Activated CD8-positive, alpha-beta T cell treated with anti-CD3 and anti-CD28 coated beads for 36 hours (primary cell): ENCODE measurements at regions not wholly inside any gene's neighbourhood (a gene's known extent, or its start where the extent isn't known, plus 50 kb on each side); places are given as distances from the start of the nearest gene placed in this dataset.

ENCODE experiments used
- ATAC-seq: fragments of 200-7000 bp; cut with Tn5 transposase; one replicate; pipeline ENCODE4 v1.10.0; 2021; ENCODE audit warnings: mild to moderate bottlenecking, moderate library complexity
- CTCF ChIA-PET: fragments of 350-600 bp; sonication (Branson Sonifier 250); formaldehyde crosslinking; loops from one replicate; lab custom pipeline; 2021; ENCODE audit warnings: antibody characterized with exemption; lab: Charles Lee
- POLR2A ChIA-PET: fragments of 350-600 bp; sonication (Branson Sonifier 250); formaldehyde crosslinking; loops from one replicate; lab custom pipeline; 2021; ENCODE audit warnings: antibody characterized with exemption; lab: Charles Lee
- DNase-seq: peaks from one replicate; pipeline ENCODE4 v3.0.0-alpha.2; 2020
- H3K27ac Mint-ChIP-seq: one replicate; pipeline ENCODE4 v1.8.0; 2021; ENCODE audit warnings: mild to moderate bottlenecking, mixed read lengths
- H3K27me3 Mint-ChIP-seq: one replicate; pipeline ENCODE4 v1.8.0; 2021; ENCODE audit warnings: mixed read lengths
- H3K36me3 Mint-ChIP-seq: one replicate; pipeline ENCODE4 v1.8.0; 2021; ENCODE audit warnings: low read depth, mixed read lengths
- H3K4me1 Mint-ChIP-seq: one replicate; pipeline ENCODE4 v1.8.0; 2021; ENCODE audit warnings: low read depth, mixed read lengths
- H3K4me3 Mint-ChIP-seq: one replicate; pipeline ENCODE4 v1.8.0; 2021; ENCODE audit warnings: mild to moderate bottlenecking, moderate library complexity, mixed read lengths
- H3K9me3 Mint-ChIP-seq: one replicate; pipeline ENCODE4 v1.8.0; 2021; ENCODE audit warnings: mixed read lengths
- CTCF ChIP-seq: fragments of 200-600 bp; IDR thresholded peaks from one replicate; pipeline ENCODE4 v1.8.0; 2022; ENCODE audit warnings: antibody characterized with exemption, mild to moderate bottlenecking
- intact Hi-C: fragments of 100-400 bp; cut with micrococcal nuclease; formaldehyde crosslinking; loops from one replicate; pipeline ENCODE4 v1.10.0; 2022

- no peak for TF ChIP-seq CTCF
- no peak overlapping the region for H3K4me3 Mint-ChIP-seq
- DNase-seq (no peak), ATAC-seq (no peak)
- H3K27me3 Mint-ChIP-seq, result peaks cover 3% of the 10 kb centered on the region
- H3K27ac Mint-ChIP-seq, result no peak overlapping the region
- ChIA-PET POLR2A (no interaction called here), CTCF (no interaction called here)
- peaks cover 2% of the 10 kb centered on the region for H3K9me3 Mint-ChIP-seq
- peaks cover 3% of the 10 kb centered on the region for H3K4me1 Mint-ChIP-seq
- no peaks in the 10 kb centered on the region for H3K36me3 Mint-ChIP-seq
- intact Hi-C loops, result no loop called here
Observed at GRCh38 chr4:10856271-10856782, 171.8 kb upstream of the CLNK start.

- H3K4me1 Mint-ChIP-seq, result peaks cover 3% of the 10 kb centered on the region
- DNase-seq (no peak), ATAC-seq (no peak)
- TF ChIP-seq CTCF, result no peak
- H3K36me3 Mint-ChIP-seq, result no peaks in the 10 kb centered on the region
- intact Hi-C loops, result no loop called here
- H3K9me3 Mint-ChIP-seq, result peaks cover 2% of the 10 kb centered on the region
- ChIA-PET POLR2A (interaction anchor here (0.9 kb wide), 1 partner anchor 117 kb away, joined by 3 read pairs; no protein-coding TSS in a partner anchor), CTCF (no interaction called here)
- H3K4me3 Mint-ChIP-seq, result no peak overlapping the region
- H3K27ac Mint-ChIP-seq, result no peak overlapping the region
- peaks cover 6% of the 10 kb centered on the region for H3K27me3 Mint-ChIP-seq
Observed at GRCh38 chr4:10853196-10853595, 168.6 kb upstream of the CLNK start.

- no peak overlapping the region for H3K4me3 Mint-ChIP-seq
- TF ChIP-seq CTCF, result no peak
- no peak overlapping the region for H3K27ac Mint-ChIP-seq
- intact Hi-C loops, result no loop called here
- no peak for DNase-seq
- ATAC-seq, result no peak
- ChIA-PET POLR2A (interaction anchor here (0.6 kb wide), 1 partner anchor 1136 kb away, joined by 3 read pairs; no protein-coding TSS in a partner anchor), CTCF (no interaction called here)
- no peaks in the 10 kb centered on the region for H3K4me1 Mint-ChIP-seq
- no peaks in the 10 kb centered on the region for H3K36me3 Mint-ChIP-seq
- peaks cover 2% of the 10 kb centered on the region for H3K9me3 Mint-ChIP-seq
- no peaks in the 10 kb centered on the region for H3K27me3 Mint-ChIP-seq
Observed at GRCh38 chr4:10841697-10842096, 157.1 kb upstream of the CLNK start.

GRCh38 chr4:10837151-10837550, 152.6 kb upstream of the CLNK start:
- CTCF ChIA-PET, result no interaction called here
- no peak for TF ChIP-seq CTCF
- POLR2A ChIA-PET, result no interaction called here
- no peaks in the 10 kb centered on the region for H3K36me3 Mint-ChIP-seq
- ATAC-seq (no peak), DNase-seq (no peak)
- intact Hi-C loops, result no loop called here
- no peaks in the 10 kb centered on the region for H3K4me1 Mint-ChIP-seq
- H3K9me3 Mint-ChIP-seq, result no peaks in the 10 kb centered on the region
- no peak overlapping the region for H3K27ac Mint-ChIP-seq
- H3K4me3 Mint-ChIP-seq, result no peak overlapping the region
- no peaks in the 10 kb centered on the region for H3K27me3 Mint-ChIP-seq

- no peak for ATAC-seq
- ChIA-PET CTCF (no interaction called here), POLR2A (no interaction called here)
- no peak for TF ChIP-seq CTCF
- Mint-ChIP-seq H3K4me1 (no peaks in the 10 kb centered on the region), H3K9me3 (no peaks in the 10 kb centered on the region), H3K27ac (no peak overlapping the region), H3K36me3 (no peaks in the 10 kb centered on the region), H3K4me3 (no peak overlapping the region), H3K27me3 (no peaks in the 10 kb centered on the region)
- intact Hi-C loops, result no loop called here
- DNase-seq, result no peak
Observed at GRCh38 chr4:10832806-10833628, 148.4 kb upstream of the CLNK start.
